H9 (cell line): ENCODE measurements at regions not wholly inside any gene's neighbourhood (a gene's known extent, or its start where the extent isn't known, plus 50 kb on each side); places are given as distances from the start of the nearest gene placed in this dataset.

Experiments
- DNase-seq: peaks from one replicate; pipeline ENCODE4 v3.0.0-alpha.2; 2017
- H2AFZ ChIP-seq: one replicate; pipeline ENCODE4 v1.6.1; 2013; ENCODE audit warnings: mild to moderate bottlenecking, low read length, control low read depth, moderate library complexity
- H2AK5ac ChIP-seq: 2 replicates; pipeline ENCODE4 v1.6.1; 2013; ENCODE audit warnings: low read length, control low read depth, mixed read lengths; ENCODE audit not compliant: insufficient read length
- H2BK120ac ChIP-seq: one replicate; pipeline ENCODE4 v1.6.1; 2013; ENCODE audit warnings: low read depth, mild to moderate bottlenecking, low read length, control low read depth, inconsistent platforms; ENCODE audit not compliant: poor library complexity, severe bottlenecking
- H2BK12ac ChIP-seq: 2 replicates; pipeline ENCODE4 v1.6.1; 2013; ENCODE audit warnings: low read length, control low read depth, mixed read lengths, low read depth; ENCODE audit not compliant: insufficient read length
- H2BK15ac ChIP-seq: 2 replicates; pipeline ENCODE4 v1.6.1; 2013; ENCODE audit warnings: low read depth, low read length, control low read depth
- H2BK20ac ChIP-seq: one replicate; pipeline ENCODE4 v1.6.1; 2013; ENCODE audit warnings: low read depth, mild to moderate bottlenecking, low read length, control low read depth, inconsistent platforms; ENCODE audit not compliant: poor library complexity, severe bottlenecking
- H2BK5ac ChIP-seq: 2 replicates; pipeline ENCODE4 v1.6.1; 2013; ENCODE audit warnings: low read length, control low read depth, mixed read lengths; ENCODE audit not compliant: insufficient read length
- H3K14ac ChIP-seq: 2 replicates; pipeline ENCODE4 v1.6.1; 2013; ENCODE audit warnings: low read length, control low read depth; ENCODE audit not compliant: insufficient read depth
- H3K18ac ChIP-seq: 2 replicates; pipeline ENCODE4 v1.6.1; 2013; ENCODE audit warnings: low read depth, mild to moderate bottlenecking, mixed read lengths, low read length, control low read depth; ENCODE audit not compliant: insufficient read length
- H3K23ac ChIP-seq: 2 replicates; pipeline ENCODE4 v1.6.1; 2013; ENCODE audit warnings: low read length, control low read depth, mixed read lengths, low read depth; ENCODE audit not compliant: insufficient read length
- H3K23me2 ChIP-seq: 2 replicates; pipeline ENCODE4 v1.6.1; 2013; ENCODE audit warnings: low read depth, mild to moderate bottlenecking, mixed read lengths, low read length, control low read depth; ENCODE audit not compliant: insufficient read length, poor library complexity, severe bottlenecking
- H3K27ac ChIP-seq: 2 replicates; pipeline ENCODE4 v1.5.1; 2013; ENCODE audit warnings: low read length, control low read depth, mixed read lengths, low read depth; ENCODE audit not compliant: insufficient read length
- H3K27me3 ChIP-seq: 2 replicates; pipeline ENCODE4 v1.6.1; 2013; ENCODE audit warnings: low read length, control low read depth, inconsistent platforms; ENCODE audit not compliant: insufficient read depth
- H3K4ac ChIP-seq: 2 replicates; pipeline ENCODE4 v1.6.1; 2013; ENCODE audit warnings: low read depth, mild to moderate bottlenecking, control low read depth, inconsistent platforms, low read length, moderate library complexity
- H3K4me1 ChIP-seq: 2 replicates; pipeline ENCODE4 v1.6.1; 2013; ENCODE audit warnings: low read length, control low read depth, inconsistent platforms; ENCODE audit not compliant: insufficient read depth
- H3K4me2 ChIP-seq: 2 replicates; pipeline ENCODE4 v1.6.1; 2013; ENCODE audit warnings: low read length, control low read depth, mixed read lengths; ENCODE audit not compliant: insufficient read length, insufficient read depth
- H3K56ac ChIP-seq: 2 replicates; pipeline ENCODE4 v1.6.1; 2013; ENCODE audit warnings: low read depth, mild to moderate bottlenecking, mixed read lengths, low read length, control low read depth; ENCODE audit not compliant: insufficient read length
- H3K79me1 ChIP-seq: 2 replicates; pipeline ENCODE4 v1.6.1; 2013; ENCODE audit warnings: low read depth, mild to moderate bottlenecking, moderate library complexity, low read length, control low read depth, inconsistent platforms; ENCODE audit not compliant: insufficient read depth, poor library complexity, severe bottlenecking
- H3K79me2 ChIP-seq: 2 replicates; pipeline ENCODE4 v1.6.1; 2013; ENCODE audit warnings: low read length, control low read depth, inconsistent platforms; ENCODE audit not compliant: insufficient read depth
- H3K9ac ChIP-seq: 2 replicates; pipeline ENCODE4 v1.6.1; 2013; ENCODE audit warnings: low read length, control low read depth, mixed read lengths; ENCODE audit not compliant: insufficient read length; ENCODE audit errors: extremely low read depth
- H3K9me3 ChIP-seq: one replicate; pipeline ENCODE4 v1.6.1; 2013; ENCODE audit warnings: low read depth, low read length, inconsistent platforms; ENCODE audit not compliant: control insufficient read depth
- H3T11ph ChIP-seq: one replicate; pipeline ENCODE4 v1.6.1; 2013; ENCODE audit warnings: mild to moderate bottlenecking, low read length, control low read depth, inconsistent platforms
- H4K20me1 ChIP-seq: one replicate; pipeline ENCODE4 v1.6.1; 2013; ENCODE audit not compliant: control insufficient read depth, insufficient read length, insufficient read depth
- H4K5ac ChIP-seq: 2 replicates; pipeline ENCODE4 v1.6.1; 2013; ENCODE audit warnings: low read depth, mild to moderate bottlenecking, mixed read lengths, low read length, control low read depth; ENCODE audit not compliant: insufficient read length
- H4K8ac ChIP-seq: replicated peaks from 2 replicates; pipeline ENCODE4 v1.6.1; 2013; ENCODE audit warnings: low read length, control low read depth, mixed read lengths, low read depth; ENCODE audit not compliant: insufficient read length
- H4K91ac ChIP-seq: 2 replicates; pipeline ENCODE4 v1.6.1; 2013; ENCODE audit warnings: low read depth, mild to moderate bottlenecking, moderate library complexity, mixed read lengths, low read length, control low read depth; ENCODE audit not compliant: insufficient read length
- H3K27ac Mint-ChIP-seq, 3 experiments: 2 replicates in 2 of 3; 3 replicates in 1 of 3; pipeline ENCODE4 v1.8.0; 2020 to 2021; ENCODE audit warnings: mixed read lengths in 3 of 3, mild to moderate bottlenecking in 1 of 3, moderate library complexity in 1 of 3
- H3K27me3 Mint-ChIP-seq: 2 replicates; pipeline ENCODE4 v1.8.0; 2021; ENCODE audit warnings: low read depth, mild to moderate bottlenecking, moderate library complexity, mixed read lengths
- H3K36me3 Mint-ChIP-seq, 3 experiments: 2 replicates in 2 of 3; 3 replicates in 1 of 3; pipeline ENCODE4 v1.8.0; 2020 to 2021; ENCODE audit warnings: low read depth in 3 of 3, mixed read lengths in 3 of 3; ENCODE audit not compliant: insufficient read depth in 1 of 3
- H3K4me1 Mint-ChIP-seq, 2 experiments: 2 replicates each; pipeline ENCODE4 v1.8.0; 2020; ENCODE audit warnings: mixed read lengths in 2 of 2
- H3K4me3 Mint-ChIP-seq, 2 experiments: 2 replicates in 1 of 2; 3 replicates in 1 of 2; pipeline ENCODE4 v1.8.0; 2020 to 2021; ENCODE audit warnings: mild to moderate bottlenecking in 2 of 2, mixed read lengths in 2 of 2, moderate library complexity in 1 of 2
- H3K9me3 Mint-ChIP-seq, 2 experiments: 2 replicates in 1 of 2; 3 replicates in 1 of 2; pipeline ENCODE4 v1.8.0; 2020; ENCODE audit warnings: mild to moderate bottlenecking in 2 of 2, mixed read lengths in 2 of 2, moderate library complexity in 1 of 2
- WGBS: extraction: QIAGEN DNeasy Blood & Tissue Kit; methylation state at CpG from one replicate; pipeline ENCODE4 v1.1.7; 2013; ENCODE audit warnings: missing lambda C conversion rate, low lambda C conversion rate, mixed read lengths; ENCODE audit not compliant: insufficient read length; ENCODE audit errors: extremely low coverage; 5-methylcytosine and 5-hydroxymethylcytosine counted together
- TF ChIP-seq, protein P1 (sequence below): fragments of 200-600 bp; sonication (generic); conservative IDR thresholded peaks from 3 replicates; pipeline ENCODE4 v1.8.0; 2021; ENCODE audit warnings: antibody characterized with exemption, mild to moderate bottlenecking

DNA sequence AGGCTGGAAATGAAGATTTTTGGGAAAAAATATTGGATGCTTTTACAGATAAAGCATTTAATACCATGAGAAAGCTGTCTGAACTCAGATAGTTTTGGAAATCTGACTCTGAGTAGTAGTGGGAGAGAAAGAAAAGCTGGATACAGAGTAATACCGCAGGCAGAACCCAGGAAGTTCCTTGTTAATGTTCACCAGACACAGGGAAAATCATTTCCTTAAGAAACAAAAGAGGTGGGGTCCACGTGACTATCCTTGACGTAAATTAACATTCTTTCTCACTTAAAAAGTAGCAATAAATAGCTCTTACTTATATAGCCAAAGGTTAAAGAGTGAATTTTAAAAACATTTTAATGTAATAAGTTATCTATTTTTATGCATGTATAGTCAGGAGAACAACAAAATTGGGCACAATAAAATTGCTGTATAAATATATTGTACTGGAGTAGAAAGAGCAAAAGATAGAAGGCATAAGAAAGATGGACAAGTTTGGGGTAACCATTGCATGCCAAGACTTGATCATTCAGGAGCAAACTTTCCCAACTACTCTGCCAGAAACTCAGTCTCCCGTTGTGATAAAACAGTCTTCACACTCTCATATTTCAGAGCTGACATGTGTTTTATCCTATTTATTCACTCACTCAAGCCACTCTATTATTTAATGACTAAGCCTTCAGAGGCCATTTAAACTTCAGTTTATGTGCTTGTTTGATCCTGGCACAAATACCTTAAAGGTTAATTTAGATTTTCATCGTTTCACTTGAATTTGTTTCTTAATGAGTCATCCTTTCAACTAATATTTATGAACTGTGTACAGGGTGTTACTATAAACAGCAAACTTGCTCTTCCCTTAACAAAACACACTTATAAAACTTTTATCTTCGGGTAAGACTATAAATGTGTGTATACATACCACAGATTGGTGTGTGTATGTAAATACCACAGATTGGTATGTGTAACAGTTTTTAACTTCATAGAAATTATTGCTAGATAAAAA, 143.1 kb downstream of the GNAI1 start:
- no peak overlapping the region for H3K18ac ChIP-seq
- H3K4me2 ChIP-seq, result no peak overlapping the region
- Mint-ChIP-seq H3K27me3 (no peaks in the 10 kb centered on the region), H3K27ac (peak overlapping the region in 1 of 3 experiments; percentile 81; a peak in 2 of 7 replicates), H3K36me3 (no peaks in the 10 kb centered on the region), H3K9me3 (no peaks in the 10 kb centered on the region), H3K4me3 (no peak overlapping the region), H3K4me1 (peaks cover 4 to 7% of the 10 kb centered on the region in 2 experiments)
- no peak overlapping the region for H4K91ac ChIP-seq
- H4K8ac ChIP-seq, result no peak overlapping the region
- H2BK15ac ChIP-seq, result no peak overlapping the region
- no peaks in the 10 kb centered on the region for H3K23me2 ChIP-seq
- H3K79me2 ChIP-seq, result no peaks in the 10 kb centered on the region
- no peak overlapping the region for H3K14ac ChIP-seq
- no peaks in the 10 kb centered on the region for H4K20me1 ChIP-seq
- no peak overlapping the region for H3K4ac ChIP-seq
- H3K27ac ChIP-seq, result no peak overlapping the region
- no peak overlapping the region for H2BK20ac ChIP-seq
- H2AFZ ChIP-seq, result no peak overlapping the region
- no peak overlapping the region for H3K56ac ChIP-seq
- H3K9ac ChIP-seq, result no peak overlapping the region
- no CpG with 5 or more reads among the region's 6 CpGs for WGBS
- H3K9me3 ChIP-seq, result no peaks in the 10 kb centered on the region
- no peak overlapping the region for H2BK12ac ChIP-seq
- no peak overlapping the region for H3T11ph ChIP-seq
- no peak overlapping the region for H4K5ac ChIP-seq
- no peak overlapping the region for H2AK5ac ChIP-seq
- H2BK120ac ChIP-seq, result no peak overlapping the region
- TF ChIP-seq, protein P1, sequence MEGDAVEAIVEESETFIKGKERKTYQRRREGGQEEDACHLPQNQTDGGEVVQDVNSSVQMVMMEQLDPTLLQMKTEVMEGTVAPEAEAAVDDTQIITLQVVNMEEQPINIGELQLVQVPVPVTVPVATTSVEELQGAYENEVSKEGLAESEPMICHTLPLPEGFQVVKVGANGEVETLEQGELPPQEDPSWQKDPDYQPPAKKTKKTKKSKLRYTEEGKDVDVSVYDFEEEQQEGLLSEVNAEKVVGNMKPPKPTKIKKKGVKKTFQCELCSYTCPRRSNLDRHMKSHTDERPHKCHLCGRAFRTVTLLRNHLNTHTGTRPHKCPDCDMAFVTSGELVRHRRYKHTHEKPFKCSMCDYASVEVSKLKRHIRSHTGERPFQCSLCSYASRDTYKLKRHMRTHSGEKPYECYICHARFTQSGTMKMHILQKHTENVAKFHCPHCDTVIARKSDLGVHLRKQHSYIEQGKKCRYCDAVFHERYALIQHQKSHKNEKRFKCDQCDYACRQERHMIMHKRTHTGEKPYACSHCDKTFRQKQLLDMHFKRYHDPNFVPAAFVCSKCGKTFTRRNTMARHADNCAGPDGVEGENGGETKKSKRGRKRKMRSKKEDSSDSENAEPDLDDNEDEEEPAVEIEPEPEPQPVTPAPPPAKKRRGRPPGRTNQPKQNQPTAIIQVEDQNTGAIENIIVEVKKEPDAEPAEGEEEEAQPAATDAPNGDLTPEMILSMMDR, result no peak
- no peaks in the 10 kb centered on the region for H3K79me1 ChIP-seq
- no peak for DNase-seq
- no peaks in the 10 kb centered on the region for H3K27me3 ChIP-seq
- H3K4me1 ChIP-seq, result no peaks in the 10 kb centered on the region; the same call in 1 of the 2 replicates
- H2BK5ac ChIP-seq, result no peak overlapping the region
- H3K23ac ChIP-seq, result no peak overlapping the region
